GM11168 (cell line): ENCODE measurements at regions not wholly inside any gene's neighbourhood (a gene's known extent, or its start where the extent isn't known, plus 50 kb on each side); places are given as distances from the start of the nearest gene placed in this dataset.

ENCODE experiments used
- in situ Hi-C: fragments of 300-500 bp; cut with MboI; formaldehyde crosslinking; loops from one replicate; pipeline ENCODE4 v1.12.0; 2022; ENCODE audit warnings: low sequenced_read_pairs; ENCODE audit not compliant: unreplicated experiment

GRCh38 chr2:16861530-16861929 lies 195.9 kb upstream of the CYRIA start:
- in situ Hi-C loops: no loop called here

GRCh38 chr2:16861111-16861510 lies 195.5 kb upstream of the CYRIA start:
- in situ Hi-C loops: no loop called here

GRCh38 chr2:16860627-16861026 lies 195.0 kb upstream of the CYRIA start:
- in situ Hi-C loops: no loop called here

GRCh38 chr2:16855183-16855582 lies 189.5 kb upstream of the CYRIA start:
- in situ Hi-C loops: loop anchor here (10.0 kb wide), 1 partner anchor 920 kb away; no protein-coding TSS in a partner anchor

DNA sequence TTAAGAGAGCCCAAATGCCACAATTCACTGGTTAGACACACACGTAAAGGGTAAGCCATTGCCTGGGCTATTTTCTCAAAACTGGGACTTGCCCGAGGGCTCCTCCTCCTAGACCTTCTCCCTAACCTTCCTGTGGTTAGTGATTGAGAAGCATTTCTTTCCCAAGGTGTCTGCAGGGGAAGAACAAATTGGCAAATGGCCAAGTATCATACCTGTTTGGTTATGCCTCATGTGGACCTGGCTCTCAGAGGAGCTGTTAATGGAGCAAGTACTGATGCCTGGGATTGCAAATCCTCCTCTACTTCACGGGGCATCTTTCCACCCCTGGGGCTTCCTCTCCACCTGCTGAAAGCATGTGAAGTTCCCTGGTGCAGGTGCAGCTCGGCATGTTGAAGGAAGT lies 187.5 kb upstream of the CYRIA start:
- in situ Hi-C loops: loop anchor here (10.0 kb wide), 1 partner anchor 918 kb away; no protein-coding TSS in a partner anchor

DNA sequence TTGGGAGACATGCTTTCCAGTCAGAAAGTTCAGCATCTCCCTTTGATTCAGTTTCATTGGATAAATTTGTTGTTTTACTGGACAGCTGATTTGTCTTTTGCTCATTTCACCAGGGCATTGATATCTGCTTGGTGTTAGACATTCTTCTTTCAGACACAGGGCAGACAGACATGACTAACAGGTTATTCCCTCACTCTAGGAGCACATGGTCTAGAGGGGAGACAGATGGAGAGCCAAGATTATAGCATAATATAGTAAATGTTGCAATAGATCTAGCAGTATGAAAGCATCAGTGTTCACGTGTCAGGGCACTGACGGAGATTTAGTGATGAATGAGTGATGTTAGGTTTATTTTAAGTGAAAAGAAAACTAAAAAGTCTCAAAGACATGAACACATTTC lies 187.0 kb upstream of the CYRIA start:
- in situ Hi-C loops: loop anchor here (10.0 kb wide), 1 partner anchor 918 kb away; no protein-coding TSS in a partner anchor

- in situ Hi-C loops: loop anchor here (10.0 kb wide), 1 partner anchor 916 kb away; no protein-coding TSS in a partner anchor
Measured at GRCh38 chr2:16851126-16851525, 185.5 kb upstream of the CYRIA start.

DNA sequence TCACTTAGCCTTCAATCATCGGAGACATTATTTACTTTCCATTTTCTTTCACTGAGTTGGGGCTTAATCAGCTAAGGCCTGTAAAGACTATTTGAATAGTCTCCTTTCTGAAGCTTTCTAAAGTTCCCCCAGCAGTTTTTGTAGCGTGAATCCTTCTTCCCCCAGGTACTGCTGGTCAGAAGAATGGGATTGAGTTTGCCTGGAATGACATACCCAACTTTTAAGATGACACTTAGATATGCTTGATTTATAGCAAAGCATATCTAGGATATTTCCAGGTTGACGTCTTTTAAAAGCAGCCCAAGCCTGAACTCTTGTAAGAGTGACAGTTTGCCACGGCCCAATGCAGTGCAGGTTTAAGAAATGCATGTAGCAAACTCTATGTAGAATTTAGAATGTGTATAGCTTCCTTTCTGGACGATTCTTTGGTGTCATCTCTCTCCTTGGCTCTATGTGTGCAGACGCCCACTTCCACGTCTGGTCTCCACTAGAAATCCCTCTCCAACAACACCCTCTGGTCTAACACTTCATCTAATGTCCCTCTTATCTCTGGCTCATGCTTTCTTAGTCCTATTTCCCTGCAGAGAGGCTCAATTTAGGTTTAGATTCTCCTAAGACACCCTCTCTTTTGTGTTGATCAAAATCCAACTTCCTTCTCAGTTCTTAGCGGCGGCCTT lies 175.0 kb upstream of the CYRIA start:
- in situ Hi-C loops: no loop called here

- in situ Hi-C loops: no loop called here
Measured at GRCh38 chr2:16832910-16833309, 167.3 kb upstream of the CYRIA start.

GRCh38 chr2:16828828-16829160 lies 163.2 kb upstream of the CYRIA start:
- in situ Hi-C loops: no loop called here

- in situ Hi-C loops: no loop called here
Measured at GRCh38 chr2:16828044-16828827, 162.6 kb upstream of the CYRIA start.

DNA sequence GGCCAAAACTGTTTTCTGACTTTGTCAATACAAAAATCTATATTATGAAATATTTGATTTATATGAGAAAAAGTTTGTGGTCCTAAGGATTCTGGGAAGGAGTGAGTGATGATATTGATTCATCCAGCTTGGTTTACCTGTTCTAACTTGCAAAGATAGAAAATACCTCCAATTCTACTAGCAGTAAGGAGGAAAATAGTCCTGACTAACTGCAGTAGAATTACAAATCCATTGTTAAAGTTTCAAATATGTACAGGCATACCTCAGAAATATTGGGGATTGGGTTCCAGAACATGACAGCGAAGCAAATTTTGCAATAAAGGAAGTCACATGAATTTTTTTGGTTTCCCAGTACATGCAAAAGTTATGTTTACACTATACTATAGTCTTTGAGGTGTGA lies 158.8 kb upstream of the CYRIA start:
- in situ Hi-C loops: no loop called here

DNA sequence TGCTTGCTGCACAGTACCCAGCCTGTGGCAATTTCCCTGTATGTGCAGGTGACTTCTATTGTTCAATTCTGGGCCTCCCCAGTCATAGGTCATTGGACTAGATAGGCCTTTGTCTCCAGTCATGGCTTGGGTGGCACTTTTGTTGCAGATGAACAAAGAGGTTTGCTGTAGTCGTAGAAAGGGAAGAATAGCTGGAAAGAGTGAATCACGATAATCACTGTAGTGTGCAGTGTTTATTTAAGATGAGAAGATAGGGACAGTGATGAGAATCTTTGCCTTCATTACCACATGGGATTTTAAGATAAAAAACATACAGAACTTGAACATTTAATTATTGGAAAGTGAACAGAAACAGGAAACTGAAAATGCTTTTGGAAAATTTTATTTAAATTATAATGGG lies 156.1 kb upstream of the CYRIA start:
- in situ Hi-C loops: no loop called here

DNA sequence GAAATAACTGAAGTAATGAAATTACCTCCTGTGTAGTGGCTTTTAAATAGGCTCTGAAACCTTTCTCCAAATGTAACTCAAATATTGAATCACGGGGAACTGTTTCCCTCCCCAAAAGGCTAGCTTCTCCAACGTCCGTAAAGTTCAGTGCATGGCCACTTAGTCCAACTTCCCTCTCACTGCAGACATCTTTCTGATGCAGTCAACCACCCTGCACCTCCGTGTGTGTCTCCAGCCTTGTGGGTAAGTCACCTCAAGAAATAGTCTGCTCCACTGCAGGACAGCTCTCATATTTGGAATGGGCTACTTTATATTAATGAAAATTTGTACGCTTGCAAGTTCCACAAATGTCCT lies 152.5 kb upstream of the CYRIA start:
- in situ Hi-C loops: no loop called here

- in situ Hi-C loops: no loop called here
Measured at GRCh38 chr2:16817305-16818202, 151.9 kb upstream of the CYRIA start.

DNA sequence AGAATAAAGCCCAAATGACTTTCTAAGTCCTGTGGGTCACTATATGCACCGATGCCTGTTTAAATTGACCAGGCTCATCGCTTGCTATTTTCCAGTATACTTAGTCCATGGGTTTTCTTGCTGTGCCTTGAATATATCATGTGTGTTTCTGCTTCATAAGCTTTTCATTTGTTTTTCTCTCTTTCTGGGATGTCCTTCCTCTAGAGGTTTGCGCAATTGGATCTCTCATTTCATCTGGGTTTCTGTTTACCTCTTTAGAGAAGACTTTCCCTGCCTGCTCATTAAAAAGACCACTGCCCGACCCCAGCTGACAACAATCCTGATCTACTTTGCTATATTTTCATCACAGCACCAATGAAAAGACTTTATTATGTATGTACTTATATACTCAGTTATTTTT lies 150.9 kb upstream of the CYRIA start:
- in situ Hi-C loops: no loop called here

GRCh38 chr2:16816016-16816415 lies 150.4 kb upstream of the CYRIA start:
- in situ Hi-C loops: no loop called here

- in situ Hi-C loops: no loop called here
Measured at GRCh38 chr2:16813593-16813992, 148.0 kb upstream of the CYRIA start.

GRCh38 chr2:16798472-16798871 lies 132.8 kb upstream of the CYRIA start:
- in situ Hi-C loops: no loop called here

DNA sequence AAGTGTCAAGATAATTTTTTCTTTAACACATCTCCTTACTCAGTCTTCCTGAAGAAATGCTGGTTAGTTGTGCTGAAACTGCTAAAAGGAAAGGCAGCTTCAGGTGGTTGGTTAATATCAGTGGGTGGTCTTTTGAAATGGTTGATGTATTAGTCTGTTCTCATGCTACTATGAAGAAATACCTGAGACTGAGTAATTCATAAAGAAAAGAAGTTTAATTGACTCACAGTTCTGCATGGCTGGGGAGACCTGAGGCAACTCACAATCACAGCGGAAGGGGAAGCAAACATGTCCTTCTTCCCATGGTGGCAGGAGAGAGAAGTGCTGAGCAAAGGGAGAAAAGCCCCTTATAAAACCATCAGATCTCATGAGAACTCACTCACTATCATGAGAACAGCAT lies 125.9 kb upstream of the CYRIA start:
- in situ Hi-C loops: no loop called here

GRCh38 chr2:16785149-16785548 lies 119.5 kb upstream of the CYRIA start:
- in situ Hi-C loops: no loop called here
